ENCODE measurements at regions not wholly inside any gene's neighbourhood (a gene's known extent, or its start where the extent isn't known, plus 50 kb on each side); places are given as distances from the start of the nearest gene placed in this dataset.
A peak's percentile ranks its signal among the peaks of the same experiment; 100 is the strongest.

- DNase-seq = peak; percentile 96
Measured at GRCh38 chr16:85329059-85329812, 217.0 kb upstream of the CIBAR2 start.

GRCh38 chr16:85330006-85330693, 217.9 kb upstream of the CIBAR2 start:
- no peak for DNase-seq

- DNase-seq = peak; percentile 44
Measured at GRCh38 chr16:85330694-85331188, 218.5 kb upstream of the CIBAR2 start.

GRCh38 chr16:85331688-85332087, 219.4 kb upstream of the CIBAR2 start:
- no peak for DNase-seq

- DNase-seq = no peak
Measured at GRCh38 chr16:85332175-85332574, 219.9 kb upstream of the CIBAR2 start.

- no peak for DNase-seq
Measured at GRCh38 chr16:85333337-85333736, 221.1 kb upstream of the CIBAR2 start.

- DNase-seq = no peak
Measured at GRCh38 chr16:85333744-85334640, 221.7 kb upstream of the CIBAR2 start.

GRCh38 chr16:85334718-85335583, 222.7 kb upstream of the CIBAR2 start:
- DNase-seq = peak; percentile 52

- DNase-seq = peak; percentile 34
Measured at GRCh38 chr16:85335584-85336491, 223.6 kb upstream of the CIBAR2 start.

GRCh38 chr16:85337910-85338637, 225.8 kb upstream of the CIBAR2 start:
- no peak for DNase-seq

- DNase-seq = no peak
Measured at GRCh38 chr16:85338638-85338982, 226.3 kb upstream of the CIBAR2 start.

- no peak for DNase-seq
Measured at GRCh38 chr16:85338989-85339685, 226.9 kb upstream of the CIBAR2 start.

- DNase-seq = no peak
Measured at GRCh38 chr16:85341972-85342695, 229.9 kb upstream of the CIBAR2 start.

- no peak for DNase-seq
Measured at GRCh38 chr16:85344502-85345128, 232.3 kb upstream of the CIBAR2 start.

- DNase-seq = no peak
Measured at GRCh38 chr16:85345129-85345639, 232.9 kb upstream of the CIBAR2 start.

GRCh38 chr16:85346404-85347212, 234.3 kb upstream of the CIBAR2 start:
- no peak for DNase-seq

- no peak for DNase-seq
Measured at GRCh38 chr16:85347213-85347591, 234.9 kb upstream of the CIBAR2 start.

All from COR-L47 (cell line).